Panc1 (cell line): ENCODE measurements at regions not wholly inside any gene's neighbourhood (a gene's known extent, or its start where the extent isn't known, plus 50 kb on each side); places are given as distances from the start of the nearest gene placed in this dataset.

Experiments
- ATAC-seq: fragments of 200-7000 bp; cut with Tn5 transposase; 2 replicates; pipeline ENCODE4 v1.9.1; 2020; ENCODE audit warnings: mild to moderate bottlenecking, moderate library complexity
- BruUV-seq: library from RNA; stranded (reverse); fragments of 400-500 nt; replicated peaks from 2 replicates; lab custom pipeline; 2021; lab: Mats Ljungman, UMichigan
- CTCF ChIA-PET: fragments of 300-600 bp; sonication (Branson Sonifier 250); formaldehyde crosslinking; loops from one replicate; lab custom pipeline; 2022; ENCODE audit warnings: antibody characterized with exemption; lab: Charles Lee
- POLR2A ChIA-PET: fragments of 300-600 bp; sonication (Branson Sonifier 250); formaldehyde crosslinking; loops from one replicate; lab custom pipeline; 2022; ENCODE audit warnings: antibody characterized with exemption; lab: Charles Lee
- DNase-seq: peaks from one replicate; pipeline ENCODE4 v3.0.0-alpha.2; 2010; ENCODE audit warnings: low read depth, low spot score
- H3K27ac ChIP-seq: 2 replicates; pipeline ENCODE4 v1.5.1; 2011; ENCODE audit warnings: mild to moderate bottlenecking, low read length, inconsistent platforms
- H3K27me3 ChIP-seq: fragments of 200-500 bp; sonication (Bioruptor generic); 2 replicates; pipeline ENCODE4 v1.6.0; 2014; ENCODE audit warnings: low read length, inconsistent platforms; ENCODE audit not compliant: control insufficient read depth, insufficient read depth
- H3K36me3 ChIP-seq: fragments of 200-500 bp; sonication (Bioruptor generic); 2 replicates; pipeline ENCODE4 v1.5.1; 2014; ENCODE audit warnings: inconsistent platforms, mild to moderate bottlenecking, low read length, moderate library complexity; ENCODE audit not compliant: control insufficient read depth, insufficient read depth
- H3K4me1 ChIP-seq: 2 replicates; pipeline ENCODE4 v1.5.1; 2011; ENCODE audit warnings: inconsistent platforms, mild to moderate bottlenecking, low read length, moderate library complexity; ENCODE audit not compliant: control insufficient read depth, insufficient read depth
- H3K4me3 ChIP-seq, 2 experiments: 2 replicates each; pipeline ENCODE4 v1.5.1; 2011 to 2012; ENCODE audit warnings: low read depth in 2 of 2, low read length in 2 of 2, mild to moderate bottlenecking in 2 of 2, inconsistent platforms in 1 of 2, moderate library complexity in 1 of 2
- H3K9me3 ChIP-seq: fragments of 200-500 bp; sonication (Bioruptor generic); 2 replicates; pipeline ENCODE4 v1.5.1; 2014; ENCODE audit warnings: low read depth, mild to moderate bottlenecking, inconsistent platforms, low read length, moderate library complexity; ENCODE audit not compliant: control insufficient read depth, insufficient read depth
- CTCF ChIP-seq: fragments of 450-650 bp; IDR thresholded peaks from 2 replicates; pipeline ENCODE4 v1.5.1; 2017; ENCODE audit warnings: mild to moderate bottlenecking
- POLR2AphosphoS5 ChIP-seq: IDR thresholded peaks from 2 replicates; pipeline ENCODE4 v1.6.1; 2012; ENCODE audit warnings: mild to moderate bottlenecking, low read depth, low read length, moderate library complexity
- REST ChIP-seq, 2 experiments: IDR thresholded peaks; 2 replicates each; pipeline ENCODE4 v1.6.1; 2011 to 2012; ENCODE audit warnings: low read depth in 2 of 2, control low read depth in 1 of 2, low read length in 1 of 2, mild to moderate bottlenecking in 1 of 2, moderate library complexity in 1 of 2; ENCODE audit not compliant: insufficient read depth in 1 of 2
- SIN3A ChIP-seq: IDR thresholded peaks from 2 replicates; pipeline ENCODE4 v1.6.1; 2012; ENCODE audit warnings: low read depth, mild to moderate bottlenecking, low read length, moderate library complexity, borderline replicate concordance; ENCODE audit not compliant: insufficient read depth
- TCF7L2 ChIP-seq: IDR thresholded peaks from 2 replicates; pipeline ENCODE4 v1.6.1; 2011; ENCODE audit warnings: mild to moderate bottlenecking, low read depth, low read length, inconsistent platforms
- in situ Hi-C: cut with HindIII; loops from 2 replicates; pipeline ENCODE4 v1.10.0; 2016; ENCODE audit warnings: low sequenced_read_pairs, low pct_unique_long_range_greater_than_20kb
- intact Hi-C: fragments of 100-400 bp; cut with micrococcal nuclease; formaldehyde crosslinking; loops from one replicate; pipeline ENCODE4 v1.10.0; 2022; ENCODE audit not compliant: unreplicated experiment

- no peaks in the 10 kb centered on the region for H3K9me3 ChIP-seq
- H3K27ac ChIP-seq: 0 out of 2 replicates have a peak overlapping the region, but pooled peaks have one; percentile 52
- ATAC-seq (peak; percentile 83), DNase-seq (no peak)
- H3K4me1 ChIP-seq: no peaks in the 10 kb centered on the region
- no TSS peak for BruUV-seq
- no peak overlapping the region for H3K4me3 ChIP-seq
- in situ Hi-C loops (no loop called here), intact Hi-C loops (loop anchor here (5.0 to 10.0 kb wide), 2 partner anchors 460 to 953 kb away; no protein-coding TSS in a partner anchor)
- H3K27me3 ChIP-seq: no peaks in the 10 kb centered on the region
- no peaks in the 10 kb centered on the region for H3K36me3 ChIP-seq
- CTCF ChIA-PET: interaction anchor here (1.1 kb wide), 1 partner anchor 462 kb away, joined by 6 read pairs; no protein-coding TSS in a partner anchor
- POLR2A ChIA-PET: no interaction called here
- TF ChIP-seq TCF7L2 (peak; percentile 91), SIN3A (no peak)
Measured at GRCh38 chr7:13742126-13742525, 247.3 kb downstream of the ETV1 start.

- intact Hi-C loops (loop anchor here (5.0 to 10.0 kb wide), 2 partner anchors 461 to 952 kb away; no protein-coding TSS in a partner anchor), in situ Hi-C loops (no loop called here)
- CTCF ChIA-PET: interaction anchor here (1.1 kb wide), 1 partner anchor 462 kb away, joined by 6 read pairs; no protein-coding TSS in a partner anchor
- POLR2A ChIA-PET: no interaction called here
- H3K4me1 ChIP-seq: no peaks in the 10 kb centered on the region
- peak; percentile 80 for ATAC-seq
- no peaks in the 10 kb centered on the region for H3K36me3 ChIP-seq
- peak overlapping the region; percentile 52; the same call in 1 of the 2 replicates for H3K27ac ChIP-seq
- no TSS peak for BruUV-seq
- TF ChIP-seq TCF7L2 (no peak), CTCF (peak; percentile 81), POLR2AphosphoS5 (no peak), SIN3A (no peak), REST (IDR thresholded peaks at IDR 0.05; ENCODE audit: insufficient read depth in 1 of 2, low read depth in 2 of 2, low read length in 1 of 2) (no peak)
- peak; percentile 36 for DNase-seq
- H3K4me3 ChIP-seq: no peak overlapping the region
- H3K9me3 ChIP-seq: no peaks in the 10 kb centered on the region
- H3K27me3 ChIP-seq: no peaks in the 10 kb centered on the region
Measured at GRCh38 chr7:13742811-13743210, 246.7 kb downstream of the ETV1 start.

- no TSS peak for BruUV-seq
- no peaks in the 10 kb centered on the region for H3K4me1 ChIP-seq
- no peaks in the 10 kb centered on the region for H3K27me3 ChIP-seq
- no peak overlapping the region for H3K4me3 ChIP-seq
- ATAC-seq: no peak
- DNase-seq: no peak
- TF ChIP-seq POLR2AphosphoS5: no peak
- no peak for TF ChIP-seq REST (IDR thresholded peaks at IDR 0.05; ENCODE audit: insufficient read depth in 1 of 2, low read depth in 2 of 2, low read length in 1 of 2)
- TF ChIP-seq SIN3A: no peak
- no peak for TF ChIP-seq CTCF
- TF ChIP-seq TCF7L2: no peak
- in situ Hi-C loops (no loop called here), intact Hi-C loops (loop anchor here (5.0 to 10.0 kb wide), 2 partner anchors 461 to 952 kb away; no protein-coding TSS in a partner anchor)
- H3K27ac ChIP-seq: no peak overlapping the region
- CTCF ChIA-PET: interaction anchor here (1.1 kb wide), 1 partner anchor 463 kb away, joined by 6 read pairs; no protein-coding TSS in a partner anchor
- no peaks in the 10 kb centered on the region for H3K36me3 ChIP-seq
- POLR2A ChIA-PET: no interaction called here
- no peaks in the 10 kb centered on the region for H3K9me3 ChIP-seq
Measured at GRCh38 chr7:13743226-13743625, 246.2 kb downstream of the ETV1 start.
